ENCODE measurements at regions not wholly inside any gene's neighbourhood (a gene's known extent, or its start where the extent isn't known, plus 50 kb on each side); places are given as distances from the start of the nearest gene placed in this dataset.
"Not testable (repeated sequence)": the region's sequence is repeated elsewhere in the genome, so short reads cannot be mapped to it uniquely, and the experiment has no call there.

GRCh38 chr3:82761858-82762257, 1000.4 kb upstream of the GBE1 start:
- DNase-seq (ENCODE audit: low read depth in 2 of 2), result no peak

- no peak for DNase-seq (ENCODE audit: low read depth in 2 of 2)
These were observed 984.1 kb upstream of the GBE1 start for GRCh38 chr3:82745544-82745943.

GRCh38 chr3:82743196-82743595, 981.8 kb upstream of the GBE1 start:
- no peak for DNase-seq (ENCODE audit: low read depth in 2 of 2)

GRCh38 chr3:82741346-82741745, 979.9 kb upstream of the GBE1 start:
- DNase-seq (ENCODE audit: low read depth in 2 of 2), result no peak

GRCh38 chr3:82739390-82739789, 977.9 kb upstream of the GBE1 start:
- no peak for DNase-seq (ENCODE audit: low read depth in 2 of 2)

- no peak for DNase-seq (ENCODE audit: low read depth in 2 of 2)
These were observed 975.3 kb upstream of the GBE1 start for GRCh38 chr3:82736696-82737277.

GRCh38 chr3:82715091-82715856, 953.8 kb upstream of the GBE1 start:
- no peak for DNase-seq (ENCODE audit: low read depth in 2 of 2)

- DNase-seq (ENCODE audit: low read depth in 2 of 2), result no peak
These were observed 945.6 kb upstream of the GBE1 start for GRCh38 chr3:82707035-82707434.

GRCh38 chr3:82685761-82686160, 924.3 kb upstream of the GBE1 start:
- no peak for DNase-seq (ENCODE audit: low read depth in 2 of 2)

GRCh38 chr3:82676356-82677026, 915.0 kb upstream of the GBE1 start:
- DNase-seq (ENCODE audit: low read depth in 2 of 2), result no peak

GRCh38 chr3:82672966-82673365, 911.5 kb upstream of the GBE1 start:
- no peak for DNase-seq (ENCODE audit: low read depth in 2 of 2)

GRCh38 chr3:82671466-82671865, 910.0 kb upstream of the GBE1 start:
- DNase-seq (ENCODE audit: low read depth in 2 of 2), result no peak

- DNase-seq (ENCODE audit: low read depth in 2 of 2), result no peak
These were observed 893.3 kb upstream of the GBE1 start for GRCh38 chr3:82654708-82655107.

GRCh38 chr3:82643948-82644347, 882.5 kb upstream of the GBE1 start:
- no peak for DNase-seq (ENCODE audit: low read depth in 2 of 2)

- no peak for DNase-seq (ENCODE audit: low read depth in 2 of 2)
These were observed 880.3 kb upstream of the GBE1 start for GRCh38 chr3:82641701-82642100.

GRCh38 chr3:82640254-82640653, 878.8 kb upstream of the GBE1 start:
- DNase-seq (ENCODE audit: low read depth in 2 of 2), result no peak

- DNase-seq (ENCODE audit: low read depth in 2 of 2), result no peak
These were observed 876.1 kb upstream of the GBE1 start for GRCh38 chr3:82637574-82637973.

GRCh38 chr3:82636177-82636576, 874.7 kb upstream of the GBE1 start:
- no peak for DNase-seq (ENCODE audit: low read depth in 2 of 2)

GRCh38 chr3:82633319-82633718, 871.9 kb upstream of the GBE1 start:
- DNase-seq (ENCODE audit: low read depth in 2 of 2), result no peak

- no peak for DNase-seq (ENCODE audit: low read depth in 2 of 2)
These were observed 868.5 kb upstream of the GBE1 start for GRCh38 chr3:82629937-82630336.

GRCh38 chr3:82628385-82629014, 867.1 kb upstream of the GBE1 start:
- DNase-seq (ENCODE audit: low read depth in 2 of 2), result no peak

- no peak for DNase-seq (ENCODE audit: low read depth in 2 of 2)
These were observed 866.3 kb upstream of the GBE1 start for GRCh38 chr3:82627733-82628132.

GRCh38 chr3:82620744-82621143, 859.3 kb upstream of the GBE1 start:
- not testable (repeated sequence) for DNase-seq (ENCODE audit: low read depth in 2 of 2)

All from stimulated activated CD8-positive, alpha-beta memory T cell treated with anti-CD3 and anti-CD28 coated beads, Interleukin-15, amount 100 ng/mL, for 48 hours (primary cell).